HG03457 (cell line): ENCODE measurements at regions not wholly inside any gene's neighbourhood (a gene's known extent, or its start where the extent isn't known, plus 50 kb on each side); places are given as distances from the start of the nearest gene placed in this dataset.
A peak's percentile ranks its signal among the peaks of the same experiment; 100 is the strongest.
"Not testable (repeated sequence)": the region's sequence is repeated elsewhere in the genome, so short reads cannot be mapped to it uniquely, and the experiment has no call there.

Source experiments
- ATAC-seq: cut with Tn5 transposase; IDR thresholded peaks from one replicate; pipeline ENCODE4 v1.9.1; 2021; ENCODE audit warnings: moderate number of reproducible peaks; ENCODE audit not compliant: unreplicated experiment

- ATAC-seq = no peak
Observed at GRCh38 chr7:112937651-112938415, 147.6 kb upstream of the TMEM168 start.

- no peak for ATAC-seq
Observed at GRCh38 chr7:112933598-112933997, 143.4 kb upstream of the TMEM168 start.

DNA sequence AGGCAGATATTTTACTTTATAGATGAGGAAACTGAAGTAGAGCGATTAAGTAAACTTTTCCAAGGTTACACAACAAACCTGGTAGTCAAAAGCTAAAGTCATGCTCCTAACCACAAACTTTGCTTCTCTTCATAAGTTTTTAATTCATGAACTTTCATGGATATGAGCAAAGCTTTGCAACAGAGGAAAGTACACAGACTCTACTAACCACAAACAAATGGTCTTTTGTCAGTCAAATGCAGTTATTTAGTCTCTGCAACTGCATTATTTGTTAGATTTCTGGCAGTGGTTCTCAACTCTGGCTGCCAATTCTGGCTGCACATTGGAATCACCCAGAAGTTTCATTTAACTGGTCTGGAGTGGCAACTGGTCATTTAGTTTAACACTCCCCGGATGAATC is 140.6 kb upstream of the TMEM168 start:
- ATAC-seq = no peak

GRCh38 chr7:112929421-112929820 is 139.2 kb upstream of the TMEM168 start:
- no peak for ATAC-seq

DNA sequence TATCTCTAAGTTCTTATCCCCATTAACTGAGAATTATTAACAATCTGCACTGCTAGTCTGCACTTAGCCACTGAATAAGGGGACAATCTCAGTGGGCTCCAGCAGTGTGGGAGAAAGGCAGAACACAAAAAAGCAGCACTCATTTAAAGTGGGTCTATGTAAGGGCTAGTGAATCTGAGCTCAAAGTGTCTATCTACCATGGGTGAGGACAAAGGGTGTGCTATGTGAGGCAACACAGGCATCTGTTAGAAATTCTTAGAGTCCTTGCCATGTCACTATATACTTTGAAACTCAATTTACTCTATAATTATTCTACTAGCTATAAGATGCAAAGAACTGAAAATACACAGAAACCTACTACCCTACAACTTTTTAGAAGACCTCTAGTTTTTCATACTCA is 135.8 kb upstream of the TMEM168 start:
- no peak for ATAC-seq

- not testable (repeated sequence) for ATAC-seq
Observed at GRCh38 chr7:112922546-112922945, 132.4 kb upstream of the TMEM168 start.

DNA sequence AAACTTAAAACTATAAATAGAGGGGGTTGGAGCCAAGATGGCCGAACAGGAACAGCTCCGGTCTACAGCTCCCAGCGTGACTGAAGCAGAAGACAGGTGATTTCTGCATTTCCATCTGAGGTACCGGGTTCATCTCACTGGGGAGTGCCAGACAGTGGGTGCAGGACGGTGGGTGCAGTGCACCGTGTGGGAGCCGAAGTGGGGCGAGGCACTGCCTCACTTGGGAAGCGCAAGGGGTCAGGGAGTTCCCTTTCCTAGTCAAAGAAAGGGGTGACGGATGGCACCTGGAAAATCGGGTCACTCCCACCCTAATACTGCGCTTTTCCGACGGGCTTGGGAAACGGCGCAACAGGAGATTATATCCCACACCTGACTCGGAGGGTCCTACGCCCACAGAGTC is 126.2 kb upstream of the TMEM168 start:
- ATAC-seq = not testable (repeated sequence)

GRCh38 chr7:112908086-112908485 is 117.9 kb upstream of the TMEM168 start:
- ATAC-seq = no peak

- ATAC-seq = no peak
Observed at GRCh38 chr7:112907658-112908057, 117.5 kb upstream of the TMEM168 start.

GRCh38 chr7:112905950-112906349 is 115.8 kb upstream of the TMEM168 start:
- no peak for ATAC-seq

GRCh38 chr7:112905413-112905812 is 115.2 kb upstream of the TMEM168 start:
- ATAC-seq = no peak

GRCh38 chr7:112898432-112899290 is 108.5 kb upstream of the TMEM168 start:
- ATAC-seq = peak; percentile 92

DNA sequence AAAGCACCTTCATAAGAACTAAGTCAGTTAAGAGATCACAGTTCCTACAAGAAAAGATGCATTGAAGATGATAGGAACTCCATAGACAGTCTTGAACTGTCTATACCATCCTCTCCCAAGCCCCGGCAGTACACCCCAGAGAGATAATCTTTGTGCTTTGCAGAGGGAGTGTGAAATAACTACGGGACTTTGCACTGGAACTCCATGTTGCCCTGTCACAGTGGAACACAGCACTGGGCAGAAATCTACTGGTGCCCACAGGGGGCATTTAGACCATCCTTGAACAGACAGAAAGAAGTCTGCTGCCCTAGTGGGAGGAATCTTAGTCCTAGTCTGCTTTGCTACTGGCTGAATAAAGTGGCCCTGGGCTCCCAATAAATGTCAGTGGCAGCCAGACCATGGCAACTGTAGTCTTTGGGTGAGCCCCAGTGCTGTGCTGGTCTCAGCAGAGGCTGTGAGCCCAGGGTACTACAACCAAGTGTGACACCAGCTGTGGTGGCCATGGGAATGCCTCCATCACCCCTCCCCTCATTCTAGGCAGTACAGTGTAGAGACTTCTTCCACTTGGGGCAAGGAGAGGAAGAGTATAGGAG is 107.7 kb upstream of the TMEM168 start:
- no peak for ATAC-seq

DNA sequence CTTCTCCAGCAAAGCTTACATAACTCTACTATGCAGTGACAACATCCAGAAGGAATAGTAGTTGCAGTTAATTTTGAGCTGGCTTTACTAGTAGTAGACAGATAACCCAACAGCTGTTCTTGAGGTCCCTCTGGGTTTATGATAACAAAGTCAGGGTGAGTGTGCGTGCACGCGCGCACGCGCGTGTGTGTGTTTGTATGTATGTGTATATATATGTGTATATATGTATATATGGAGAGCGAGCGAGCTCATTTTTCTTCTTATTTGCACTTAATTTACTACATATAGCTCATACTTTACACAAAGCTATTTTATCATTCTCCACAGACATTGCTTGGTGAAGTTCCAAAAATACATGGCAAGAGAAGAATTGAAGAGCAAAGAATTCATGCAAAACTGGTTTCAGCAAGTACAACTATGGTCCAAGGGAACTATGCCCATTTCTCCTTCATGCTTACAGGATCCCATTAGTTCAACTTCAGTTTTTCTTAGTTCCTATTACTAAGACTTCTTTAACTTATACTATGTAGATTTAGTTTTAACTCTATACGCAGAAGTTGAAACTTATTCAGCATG is 105.9 kb upstream of the TMEM168 start:
- no peak for ATAC-seq

DNA sequence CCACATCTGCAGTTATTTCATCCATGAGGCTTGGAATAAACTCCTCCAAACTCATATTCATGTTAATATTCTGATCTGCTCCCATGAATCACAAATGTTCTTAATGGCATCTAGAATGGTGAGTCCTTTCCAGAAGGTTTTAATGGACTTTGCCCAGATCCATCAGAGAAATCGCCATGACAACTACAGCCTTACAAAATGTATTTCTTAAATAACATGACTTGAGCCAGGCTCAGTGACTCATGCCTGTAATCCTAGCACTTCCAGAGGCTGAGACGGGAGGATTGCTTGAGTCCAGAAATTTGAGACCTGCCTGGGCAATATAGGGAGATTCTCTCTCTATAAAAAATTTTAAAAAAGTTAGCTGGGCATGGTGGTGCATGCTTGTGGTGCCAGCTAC is 102.1 kb upstream of the TMEM168 start:
- no peak for ATAC-seq

GRCh38 chr7:112891698-112892097 is 101.5 kb upstream of the TMEM168 start:
- ATAC-seq = no peak

- no peak for ATAC-seq
Observed at GRCh38 chr7:112889834-112890438, 99.7 kb upstream of the TMEM168 start.

DNA sequence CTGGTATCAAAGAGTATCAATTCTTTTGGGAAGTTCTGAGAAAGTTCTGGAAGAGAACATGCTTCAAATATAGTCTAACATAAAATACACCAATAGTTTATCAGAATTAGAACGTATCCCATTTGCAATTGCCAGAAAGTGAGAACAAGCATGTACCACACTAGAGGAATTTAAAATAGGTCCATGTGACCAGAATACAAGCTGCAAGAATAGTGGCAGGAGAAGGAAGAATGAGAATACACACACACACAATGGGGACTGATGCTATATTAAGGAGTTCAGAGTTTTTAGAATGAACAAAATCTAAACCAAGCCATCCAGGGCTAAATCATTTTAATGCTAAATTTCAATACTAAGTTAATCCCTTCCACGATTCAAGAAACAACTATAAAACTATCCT is 99.1 kb upstream of the TMEM168 start:
- ATAC-seq = no peak

DNA sequence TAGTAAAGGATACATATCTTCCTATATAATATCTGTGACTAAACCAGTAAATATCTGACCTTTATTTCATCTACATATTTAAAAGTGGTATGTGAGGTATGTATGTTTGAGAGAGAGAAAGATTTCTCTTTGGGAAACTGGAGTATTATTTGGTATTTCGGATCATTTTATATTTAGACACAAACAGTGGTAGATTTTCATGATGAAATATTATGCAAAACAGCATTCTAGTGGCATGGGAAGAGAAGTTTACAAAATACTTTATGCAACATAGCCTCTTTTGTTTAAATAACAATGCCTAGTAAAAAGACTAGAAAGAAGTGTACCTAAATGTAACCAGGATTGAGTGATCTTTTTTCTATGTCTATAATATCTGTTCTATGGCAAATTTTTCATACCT is 98.6 kb upstream of the TMEM168 start:
- no peak for ATAC-seq

DNA sequence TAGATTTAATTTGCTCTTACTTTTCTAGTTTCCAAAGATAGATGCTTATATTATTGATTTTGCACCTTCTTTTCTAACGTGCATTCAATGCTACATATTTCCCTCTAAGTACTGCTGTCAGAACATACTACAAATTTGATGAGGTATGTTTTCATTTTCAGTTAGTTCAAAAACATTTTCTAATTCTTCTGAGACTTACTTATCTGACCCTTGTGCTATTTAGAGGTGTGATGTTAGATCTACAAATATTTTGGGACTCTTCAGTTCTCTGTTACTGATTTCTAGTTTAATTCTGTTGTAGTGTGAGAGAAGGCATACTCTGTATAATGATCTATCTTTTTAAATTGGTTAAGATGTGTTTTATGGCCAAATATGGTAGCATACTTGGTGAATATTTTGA is 97.8 kb upstream of the TMEM168 start:
- ATAC-seq = no peak

DNA sequence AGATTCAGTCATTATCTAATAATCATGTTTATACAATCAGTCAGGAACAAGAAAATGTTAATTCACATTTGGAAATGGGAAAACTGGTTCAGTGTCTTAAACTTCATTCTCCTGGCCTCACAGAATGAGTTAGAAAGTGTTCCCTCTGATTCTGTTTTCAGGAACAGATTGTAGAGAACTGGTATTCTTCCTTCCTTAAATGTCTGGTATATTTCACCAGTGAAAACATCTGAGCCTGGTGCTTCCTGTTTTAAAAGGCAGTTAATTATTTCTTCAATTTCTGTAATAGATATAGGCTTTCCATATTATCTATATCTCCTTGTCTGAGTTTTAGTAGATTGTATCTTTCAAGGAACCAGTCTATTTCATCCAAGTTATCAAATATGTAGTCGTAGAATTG is 97.1 kb upstream of the TMEM168 start:
- no peak for ATAC-seq
